GM23338 (cell line): ENCODE measurements at regions not wholly inside any gene's neighbourhood (a gene's known extent, or its start where the extent isn't known, plus 50 kb on each side); places are given as distances from the start of the nearest gene placed in this dataset.

Source experiments
- EZH2 ChIP-seq: fragments of 200-600 bp; sonication (generic); IDR thresholded peaks from one replicate; pipeline ENCODE4 v1.8.0; 2017; ENCODE audit warnings: antibody characterized with exemption, mild to moderate bottlenecking, low read depth; ENCODE audit not compliant: unreplicated experiment
- EZH2phosphoT487 ChIP-seq: fragments of 200-600 bp; sonication (generic); IDR thresholded peaks from one replicate; pipeline ENCODE4 v1.8.1; 2018; ENCODE audit warnings: antibody characterized with exemption; ENCODE audit not compliant: unreplicated experiment
- NANOG ChIP-seq: IDR thresholded peaks from 2 replicates; pipeline ENCODE4 v1.6.1; 2016; ENCODE audit warnings: antibody characterized with exemption, borderline replicate concordance
- POLR2AphosphoS5 ChIP-seq: IDR thresholded peaks from 2 replicates; pipeline ENCODE4 v1.6.1; 2016; ENCODE audit warnings: antibody characterized with exemption, low read depth
- TF ChIP-seq, protein P1 (sequence below), 2 experiments: fragments of 200-600 bp in 1 of 2; sonication (generic) in 1 of 2; conservative IDR thresholded peaks; 2 replicates each; pipeline versions ENCODE4 v1.5.1 to v1.6.1; 2016 to 2017; ENCODE audit warnings: antibody characterized with exemption in 2 of 2, low read depth in 2 of 2, mild to moderate bottlenecking in 2 of 2, moderate library complexity in 1 of 2
- TF ChIP-seq, protein P2 (sequence below): IDR thresholded peaks from one replicate; pipeline ENCODE4 v1.6.1; 2018; ENCODE audit warnings: antibody characterized with exemption; ENCODE audit not compliant: unreplicated experiment
- TF ChIP-seq, protein P3 (sequence below): IDR thresholded peaks from 2 replicates; pipeline ENCODE4 v1.6.1; 2016; ENCODE audit warnings: antibody characterized with exemption

DNA sequence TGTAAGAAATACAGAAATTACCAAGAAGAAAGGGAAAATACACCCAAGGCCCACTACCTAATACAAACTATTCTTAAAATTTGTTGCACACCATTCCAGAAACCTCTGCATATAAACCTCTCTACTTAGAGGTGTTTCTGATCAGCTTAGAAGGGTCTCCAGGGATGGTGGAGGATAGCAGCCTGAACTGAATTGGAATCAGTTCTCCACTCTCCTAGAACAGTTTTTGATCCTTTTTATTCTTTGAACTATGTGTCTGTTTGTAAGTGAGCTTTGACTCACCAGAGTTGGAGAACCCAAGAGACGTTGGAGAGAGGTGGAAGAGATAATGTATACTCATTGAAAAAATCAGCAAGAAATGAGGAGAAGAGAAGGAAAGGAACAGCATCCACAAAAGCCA, 96.6 kb upstream of the OTUD4 start:
- TF ChIP-seq, protein P1, sequence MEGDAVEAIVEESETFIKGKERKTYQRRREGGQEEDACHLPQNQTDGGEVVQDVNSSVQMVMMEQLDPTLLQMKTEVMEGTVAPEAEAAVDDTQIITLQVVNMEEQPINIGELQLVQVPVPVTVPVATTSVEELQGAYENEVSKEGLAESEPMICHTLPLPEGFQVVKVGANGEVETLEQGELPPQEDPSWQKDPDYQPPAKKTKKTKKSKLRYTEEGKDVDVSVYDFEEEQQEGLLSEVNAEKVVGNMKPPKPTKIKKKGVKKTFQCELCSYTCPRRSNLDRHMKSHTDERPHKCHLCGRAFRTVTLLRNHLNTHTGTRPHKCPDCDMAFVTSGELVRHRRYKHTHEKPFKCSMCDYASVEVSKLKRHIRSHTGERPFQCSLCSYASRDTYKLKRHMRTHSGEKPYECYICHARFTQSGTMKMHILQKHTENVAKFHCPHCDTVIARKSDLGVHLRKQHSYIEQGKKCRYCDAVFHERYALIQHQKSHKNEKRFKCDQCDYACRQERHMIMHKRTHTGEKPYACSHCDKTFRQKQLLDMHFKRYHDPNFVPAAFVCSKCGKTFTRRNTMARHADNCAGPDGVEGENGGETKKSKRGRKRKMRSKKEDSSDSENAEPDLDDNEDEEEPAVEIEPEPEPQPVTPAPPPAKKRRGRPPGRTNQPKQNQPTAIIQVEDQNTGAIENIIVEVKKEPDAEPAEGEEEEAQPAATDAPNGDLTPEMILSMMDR (conservative IDR thresholded peaks at IDR 0.05; ENCODE audit: low read depth in 2 of 2) = no peak
- TF ChIP-seq EZH2phosphoT487 (no peak), POLR2AphosphoS5 (no peak), EZH2 (no peak), NANOG (no peak)
- TF ChIP-seq, protein P2, sequence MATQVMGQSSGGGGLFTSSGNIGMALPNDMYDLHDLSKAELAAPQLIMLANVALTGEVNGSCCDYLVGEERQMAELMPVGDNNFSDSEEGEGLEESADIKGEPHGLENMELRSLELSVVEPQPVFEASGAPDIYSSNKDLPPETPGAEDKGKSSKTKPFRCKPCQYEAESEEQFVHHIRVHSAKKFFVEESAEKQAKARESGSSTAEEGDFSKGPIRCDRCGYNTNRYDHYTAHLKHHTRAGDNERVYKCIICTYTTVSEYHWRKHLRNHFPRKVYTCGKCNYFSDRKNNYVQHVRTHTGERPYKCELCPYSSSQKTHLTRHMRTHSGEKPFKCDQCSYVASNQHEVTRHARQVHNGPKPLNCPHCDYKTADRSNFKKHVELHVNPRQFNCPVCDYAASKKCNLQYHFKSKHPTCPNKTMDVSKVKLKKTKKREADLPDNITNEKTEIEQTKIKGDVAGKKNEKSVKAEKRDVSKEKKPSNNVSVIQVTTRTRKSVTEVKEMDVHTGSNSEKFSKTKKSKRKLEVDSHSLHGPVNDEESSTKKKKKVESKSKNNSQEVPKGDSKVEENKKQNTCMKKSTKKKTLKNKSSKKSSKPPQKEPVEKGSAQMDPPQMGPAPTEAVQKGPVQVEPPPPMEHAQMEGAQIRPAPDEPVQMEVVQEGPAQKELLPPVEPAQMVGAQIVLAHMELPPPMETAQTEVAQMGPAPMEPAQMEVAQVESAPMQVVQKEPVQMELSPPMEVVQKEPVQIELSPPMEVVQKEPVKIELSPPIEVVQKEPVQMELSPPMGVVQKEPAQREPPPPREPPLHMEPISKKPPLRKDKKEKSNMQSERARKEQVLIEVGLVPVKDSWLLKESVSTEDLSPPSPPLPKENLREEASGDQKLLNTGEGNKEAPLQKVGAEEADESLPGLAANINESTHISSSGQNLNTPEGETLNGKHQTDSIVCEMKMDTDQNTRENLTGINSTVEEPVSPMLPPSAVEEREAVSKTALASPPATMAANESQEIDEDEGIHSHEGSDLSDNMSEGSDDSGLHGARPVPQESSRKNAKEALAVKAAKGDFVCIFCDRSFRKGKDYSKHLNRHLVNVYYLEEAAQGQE = no peak
- TF ChIP-seq, protein P3, sequence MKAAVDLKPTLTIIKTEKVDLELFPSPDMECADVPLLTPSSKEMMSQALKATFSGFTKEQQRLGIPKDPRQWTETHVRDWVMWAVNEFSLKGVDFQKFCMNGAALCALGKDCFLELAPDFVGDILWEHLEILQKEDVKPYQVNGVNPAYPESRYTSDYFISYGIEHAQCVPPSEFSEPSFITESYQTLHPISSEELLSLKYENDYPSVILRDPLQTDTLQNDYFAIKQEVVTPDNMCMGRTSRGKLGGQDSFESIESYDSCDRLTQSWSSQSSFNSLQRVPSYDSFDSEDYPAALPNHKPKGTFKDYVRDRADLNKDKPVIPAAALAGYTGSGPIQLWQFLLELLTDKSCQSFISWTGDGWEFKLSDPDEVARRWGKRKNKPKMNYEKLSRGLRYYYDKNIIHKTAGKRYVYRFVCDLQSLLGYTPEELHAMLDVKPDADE = no peak
